B cell (primary cell): ENCODE measurements at regions not wholly inside any gene's neighbourhood (a gene's known extent, or its start where the extent isn't known, plus 50 kb on each side); places are given as distances from the start of the nearest gene placed in this dataset.

Source experiments
- ATAC-seq: fragments of 200-7000 bp; cut with Tn5 transposase; one replicate; pipeline ENCODE4 v1.10.0; 2021; ENCODE audit warnings: low read depth, mild to moderate bottlenecking, moderate number of reproducible peaks, moderate library complexity
- CTCF ChIA-PET: fragments of 350-600 bp; sonication (Branson Sonifier 250); formaldehyde crosslinking; loops from one replicate; lab custom pipeline; 2021; ENCODE audit warnings: antibody characterized with exemption, inconsistent platforms; lab: Charles Lee
- POLR2A ChIA-PET: fragments of 350-600 bp; sonication (Branson Sonifier 250); formaldehyde crosslinking; loops from one replicate; lab custom pipeline; 2021; ENCODE audit warnings: antibody characterized with exemption; lab: Charles Lee
- DNase-seq: peaks from one replicate; pipeline ENCODE4 v3.0.0; 2013
- H2AFZ ChIP-seq: 2 replicates; pipeline ENCODE4 v1.6.1; 2012; ENCODE audit warnings: mild to moderate bottlenecking, low read depth, low read length; ENCODE audit not compliant: insufficient read depth, poor library complexity, severe bottlenecking
- H3K27ac ChIP-seq, 2 donors: 1 replicate in 1 of 2; 2 replicates in 1 of 2; pipeline ENCODE4 v1.5.1; 2012 to 2013; ENCODE audit warnings: low read length in 2 of 2, mild to moderate bottlenecking in 2 of 2, moderate library complexity in 1 of 2
- H3K27me3 ChIP-seq, 4 experiments: fragments of 200-600 bp in 1 of 4; sonication (generic) in 1 of 4; replicated peaks in 1 of 4; 1 replicate in 2 of 4; 2 replicates in 2 of 4; pipeline versions ENCODE4 v1.6.1 to v1.7.0; 2013 to 2016; ENCODE audit warnings: low read length in 3 of 4, mild to moderate bottlenecking in 2 of 4, mixed read lengths in 1 of 4, moderate library complexity in 1 of 4; ENCODE audit not compliant: insufficient read depth in 4 of 4, control insufficient read depth in 3 of 4; ENCODE audit errors: control extremely low read depth in 1 of 4
- H3K36me3 ChIP-seq, 2 experiments: replicated peaks in 1 of 2; 1 replicate in 1 of 2; 2 replicates in 1 of 2; pipeline versions ENCODE4 v1.6.1 to v1.7.1; 2013; ENCODE audit warnings: low read length in 1 of 2; ENCODE audit not compliant: insufficient read depth in 2 of 2, control insufficient read depth in 1 of 2; ENCODE audit errors: control extremely low read depth in 1 of 2, extremely low read depth in 1 of 2
- H3K4me1 ChIP-seq, 2 donors: fragments of 200-600 bp in 1 of 2; sonication (generic) in 1 of 2; 1 replicate in 1 of 2; 2 replicates in 1 of 2; pipeline versions ENCODE4 v1.5.1 to v1.6.1; 2013 to 2017; ENCODE audit warnings: low read length in 2 of 2; ENCODE audit not compliant: control insufficient read depth in 2 of 2, insufficient read depth in 2 of 2
- H3K4me2 ChIP-seq: replicated peaks from 2 replicates; pipeline ENCODE3; 2012; ENCODE audit warnings: mild to moderate bottlenecking, low read depth, low read length; ENCODE audit not compliant: poor library complexity, severe bottlenecking
- H3K4me3 ChIP-seq, 5 experiments: fragments of 200-600 bp in 1 of 5; sonication (generic) in 1 of 5; 1 replicate in 3 of 5; 2 replicates in 2 of 5; pipeline versions ENCODE4 v1.5.1 to v1.7.0; 2011 to 2016; ENCODE audit warnings: low read length in 4 of 5, mild to moderate bottlenecking in 4 of 5, low read depth in 2 of 5, control low read depth in 1 of 5, moderate library complexity in 1 of 5; ENCODE audit not compliant: insufficient read depth in 1 of 5; ENCODE audit errors: control extremely low read depth in 1 of 5, extremely low read depth in 1 of 5
- H3K79me2 ChIP-seq: fragments of 200-600 bp; sonication (generic); one replicate; pipeline ENCODE4 v1.6.0; 2016; ENCODE audit warnings: low read length; ENCODE audit not compliant: control insufficient read depth, insufficient read depth
- H3K9ac ChIP-seq: fragments of 200-600 bp; sonication (generic); 2 replicates; pipeline ENCODE4 v1.6.1; 2017; ENCODE audit warnings: mild to moderate bottlenecking, low read length, moderate library complexity
- H3K9me3 ChIP-seq, 3 donors: one replicate each; pipeline versions ENCODE4 v1.6.1 to v1.7.1; 2013; ENCODE audit warnings: low read length in 2 of 3; ENCODE audit not compliant: control insufficient read depth in 2 of 3, insufficient read depth in 1 of 3; ENCODE audit errors: control extremely low read depth in 1 of 3
- H4K20me1 ChIP-seq: 2 replicates; pipeline ENCODE4 v1.6.0; 2012; ENCODE audit warnings: mild to moderate bottlenecking, low read length; ENCODE audit not compliant: insufficient read depth, control insufficient read depth, poor library complexity, severe bottlenecking
- H3K27ac Mint-ChIP-seq: one replicate; pipeline ENCODE4 v1.8.0; 2021; ENCODE audit warnings: mixed read lengths
- H3K27me3 Mint-ChIP-seq: one replicate; pipeline ENCODE4 v1.8.0; 2021; ENCODE audit warnings: mixed read lengths
- H3K4me1 Mint-ChIP-seq: one replicate; pipeline ENCODE4 v1.8.0; 2021; ENCODE audit warnings: mixed read lengths
- H3K4me3 Mint-ChIP-seq: one replicate; pipeline ENCODE4 v1.8.0; 2021; ENCODE audit warnings: mixed read lengths
- H3K9me3 Mint-ChIP-seq: one replicate; pipeline ENCODE4 v1.8.0; 2022; ENCODE audit warnings: mixed read lengths; ENCODE audit not compliant: insufficient read depth
- EZH2 ChIP-seq: IDR thresholded peaks from 2 replicates; pipeline ENCODE4 v1.6.1; 2012; ENCODE audit warnings: borderline replicate concordance, low read depth, mild to moderate bottlenecking, moderate library complexity, low read length; ENCODE audit not compliant: insufficient read depth, poor library complexity, severe bottlenecking
- WGBS: methylation state at CpG from one replicate; pipeline ENCODE4 v1.1.5; 2013; ENCODE audit warnings: missing lambda C conversion rate; ENCODE audit not compliant: insufficient coverage; 5-methylcytosine and 5-hydroxymethylcytosine counted together
- intact Hi-C: fragments of 100-400 bp; cut with micrococcal nuclease; formaldehyde crosslinking; loops from one replicate; pipeline ENCODE4 v1.10.0; 2022
- TF ChIP-seq, protein P1 (sequence below): fragments of 200-600 bp; IDR thresholded peaks from one replicate; pipeline ENCODE4 v1.8.0; 2022; ENCODE audit warnings: antibody characterized with exemption, mild to moderate bottlenecking

DNA sequence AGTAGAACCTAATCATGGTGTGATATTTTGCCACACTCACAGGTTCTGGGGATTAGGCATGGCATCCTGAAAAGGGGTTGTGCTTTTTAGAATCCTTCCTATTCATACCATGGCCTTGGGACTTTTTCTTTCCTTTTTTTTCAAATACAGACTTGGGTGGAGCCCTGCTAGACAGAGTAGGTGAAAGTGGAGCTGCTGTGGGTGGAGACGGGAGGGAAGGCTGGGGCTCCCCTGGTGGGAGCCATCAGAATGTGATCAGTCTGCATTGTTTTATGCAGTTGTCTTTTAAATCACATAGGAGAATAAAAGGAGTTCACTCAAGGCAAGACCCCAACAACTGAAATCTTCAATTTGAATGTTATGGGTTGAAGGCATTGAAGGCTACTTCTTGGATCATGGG, 130.2 kb downstream of the VAPA start:
- no peak for TF ChIP-seq EZH2
- TF ChIP-seq, protein P1, sequence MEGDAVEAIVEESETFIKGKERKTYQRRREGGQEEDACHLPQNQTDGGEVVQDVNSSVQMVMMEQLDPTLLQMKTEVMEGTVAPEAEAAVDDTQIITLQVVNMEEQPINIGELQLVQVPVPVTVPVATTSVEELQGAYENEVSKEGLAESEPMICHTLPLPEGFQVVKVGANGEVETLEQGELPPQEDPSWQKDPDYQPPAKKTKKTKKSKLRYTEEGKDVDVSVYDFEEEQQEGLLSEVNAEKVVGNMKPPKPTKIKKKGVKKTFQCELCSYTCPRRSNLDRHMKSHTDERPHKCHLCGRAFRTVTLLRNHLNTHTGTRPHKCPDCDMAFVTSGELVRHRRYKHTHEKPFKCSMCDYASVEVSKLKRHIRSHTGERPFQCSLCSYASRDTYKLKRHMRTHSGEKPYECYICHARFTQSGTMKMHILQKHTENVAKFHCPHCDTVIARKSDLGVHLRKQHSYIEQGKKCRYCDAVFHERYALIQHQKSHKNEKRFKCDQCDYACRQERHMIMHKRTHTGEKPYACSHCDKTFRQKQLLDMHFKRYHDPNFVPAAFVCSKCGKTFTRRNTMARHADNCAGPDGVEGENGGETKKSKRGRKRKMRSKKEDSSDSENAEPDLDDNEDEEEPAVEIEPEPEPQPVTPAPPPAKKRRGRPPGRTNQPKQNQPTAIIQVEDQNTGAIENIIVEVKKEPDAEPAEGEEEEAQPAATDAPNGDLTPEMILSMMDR = no peak
- no peaks in the 10 kb centered on the region for H3K36me3 ChIP-seq
- POLR2A ChIA-PET = no interaction called here

DNA sequence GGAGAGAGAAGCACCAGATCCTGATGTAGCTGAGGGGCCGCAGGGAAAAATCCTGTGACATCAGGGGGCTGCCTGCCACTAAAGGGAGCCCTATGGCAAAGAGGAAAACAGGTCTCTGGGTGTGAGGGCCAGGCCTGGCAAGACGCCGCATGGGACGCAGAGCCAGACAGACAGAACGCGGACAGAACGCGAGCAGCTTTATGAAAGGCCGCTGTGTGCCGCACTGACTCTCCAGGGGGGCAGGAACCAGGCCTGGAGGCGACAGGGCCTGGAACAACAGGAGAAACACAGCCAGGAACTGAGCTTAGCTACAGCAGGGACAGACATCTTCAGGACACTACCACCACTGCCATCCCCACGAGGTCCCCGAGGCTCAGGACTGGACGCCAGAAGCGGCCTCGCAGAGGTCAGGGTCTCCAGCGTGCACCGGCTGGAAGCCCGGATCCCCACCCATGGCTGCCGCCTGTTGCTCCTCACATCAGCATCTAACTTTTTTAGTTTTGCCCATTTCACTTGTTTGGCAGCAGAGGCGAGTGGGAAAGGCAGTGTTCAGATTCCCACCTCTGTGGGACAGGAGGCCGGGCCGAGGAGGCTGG, 131.6 kb downstream of the VAPA start:
- no peak overlapping the region for H3K27ac Mint-ChIP-seq
- no peaks in the 10 kb centered on the region for H4K20me1 ChIP-seq
- H3K27ac ChIP-seq = no peak overlapping the region
- H3K79me2 ChIP-seq = no peaks in the 10 kb centered on the region
- whole genome bisulfite sequencing = 92% methylated on average over 23 of the region's 23 CpGs
- no peaks in the 10 kb centered on the region for H3K4me1 Mint-ChIP-seq
- ChIA-PET CTCF (no interaction called here), POLR2A (no interaction called here)
- DNase-seq = no peak
- no peak overlapping the region for H3K9ac ChIP-seq
- intact Hi-C loops = no loop called here
- no peaks in the 10 kb centered on the region for H3K27me3 ChIP-seq
- no peak overlapping the region for H3K4me3 Mint-ChIP-seq
- no peak overlapping the region for H3K4me3 ChIP-seq
- H2AFZ ChIP-seq = no peak overlapping the region
- H3K9me3 ChIP-seq = peaks cover 2 to 16% (median 8%) of the 10 kb centered on the region in 3 donors
- H3K36me3 ChIP-seq = no peaks in the 10 kb centered on the region
- H3K4me2 ChIP-seq = no peak overlapping the region
- H3K27me3 Mint-ChIP-seq = peaks cover 12% of the 10 kb centered on the region
- no peak for ATAC-seq
- H3K4me1 ChIP-seq = no peaks in the 10 kb centered on the region
- peaks cover 15% of the 10 kb centered on the region for H3K9me3 Mint-ChIP-seq
- no peak for TF ChIP-seq EZH2
- TF ChIP-seq, protein P1 = no peak

More for the DNA sequence above, 130.2 kb downstream of the VAPA start:
- Histone ChIP-seq H3K27me3 (no peaks in the 10 kb centered on the region), H3K4me1 (no peaks in the 10 kb centered on the region), H3K9ac (no peak overlapping the region), H3K9me3 (peaks cover 2 to 21% (median 8%) of the 10 kb centered on the region in 3 donors), H3K27ac (no peak overlapping the region), H3K79me2 (no peaks in the 10 kb centered on the region), H3K4me3 (no peak overlapping the region), H2AFZ (no peak overlapping the region), H3K4me2 (no peak overlapping the region), H4K20me1 (no peaks in the 10 kb centered on the region)
- no peak overlapping the region for H3K4me3 Mint-ChIP-seq
- CTCF ChIA-PET = no interaction called here
- WGBS = no CpG with 5 or more reads among the region's 1 CpG
- ATAC-seq (no peak), DNase-seq (no peak)
- H3K27me3 Mint-ChIP-seq = peaks cover 9% of the 10 kb centered on the region
- H3K9me3 Mint-ChIP-seq = peaks cover 15% of the 10 kb centered on the region
- no peaks in the 10 kb centered on the region for H3K4me1 Mint-ChIP-seq
- H3K27ac Mint-ChIP-seq = no peak overlapping the region
- intact Hi-C loops = no loop called here
